ENCODE measurements at regions not wholly inside any gene's neighbourhood (a gene's known extent, or its start where the extent isn't known, plus 50 kb on each side); places are given as distances from the start of the nearest gene placed in this dataset.

DNA sequence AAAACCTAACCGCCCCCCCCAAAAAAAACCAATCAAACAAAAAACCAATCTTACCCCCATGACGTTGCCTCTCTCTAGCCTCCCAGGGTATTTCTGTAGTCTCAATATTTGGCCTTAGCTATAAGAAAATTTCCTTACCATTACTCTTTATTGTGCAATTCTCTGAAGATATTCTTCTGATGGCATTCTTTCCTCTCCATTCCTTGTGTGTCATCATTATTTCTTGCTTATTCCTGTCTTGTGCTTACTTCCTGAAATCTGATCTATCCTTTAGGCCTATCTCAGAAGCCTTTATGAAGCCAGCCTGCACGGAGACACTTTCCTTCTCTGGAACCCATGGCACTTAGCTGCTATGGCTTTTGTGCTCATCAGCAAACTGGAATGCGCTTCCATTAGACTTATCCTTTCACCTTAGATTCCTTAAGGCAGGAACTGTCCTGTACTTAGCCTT lies 65.9 kb upstream of the DDR1 start:
- TF ChIP-seq, protein P1, sequence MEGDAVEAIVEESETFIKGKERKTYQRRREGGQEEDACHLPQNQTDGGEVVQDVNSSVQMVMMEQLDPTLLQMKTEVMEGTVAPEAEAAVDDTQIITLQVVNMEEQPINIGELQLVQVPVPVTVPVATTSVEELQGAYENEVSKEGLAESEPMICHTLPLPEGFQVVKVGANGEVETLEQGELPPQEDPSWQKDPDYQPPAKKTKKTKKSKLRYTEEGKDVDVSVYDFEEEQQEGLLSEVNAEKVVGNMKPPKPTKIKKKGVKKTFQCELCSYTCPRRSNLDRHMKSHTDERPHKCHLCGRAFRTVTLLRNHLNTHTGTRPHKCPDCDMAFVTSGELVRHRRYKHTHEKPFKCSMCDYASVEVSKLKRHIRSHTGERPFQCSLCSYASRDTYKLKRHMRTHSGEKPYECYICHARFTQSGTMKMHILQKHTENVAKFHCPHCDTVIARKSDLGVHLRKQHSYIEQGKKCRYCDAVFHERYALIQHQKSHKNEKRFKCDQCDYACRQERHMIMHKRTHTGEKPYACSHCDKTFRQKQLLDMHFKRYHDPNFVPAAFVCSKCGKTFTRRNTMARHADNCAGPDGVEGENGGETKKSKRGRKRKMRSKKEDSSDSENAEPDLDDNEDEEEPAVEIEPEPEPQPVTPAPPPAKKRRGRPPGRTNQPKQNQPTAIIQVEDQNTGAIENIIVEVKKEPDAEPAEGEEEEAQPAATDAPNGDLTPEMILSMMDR (IDR thresholded peaks at IDR 0.05; ENCODE audit: borderline replicate concordance, extremely low read depth, low read length, poor library complexity, severe bottlenecking): no peak
- TF ChIP-seq EZH2 (IDR thresholded peaks at IDR 0.05; ENCODE audit: borderline replicate concordance, low read depth, low read length, severe bottlenecking): no peak

All from DND-41 (cell line).